ENCODE measurements at regions not wholly inside any gene's neighbourhood (a gene's known extent, or its start where the extent isn't known, plus 50 kb on each side); places are given as distances from the start of the nearest gene placed in this dataset.

DNA sequence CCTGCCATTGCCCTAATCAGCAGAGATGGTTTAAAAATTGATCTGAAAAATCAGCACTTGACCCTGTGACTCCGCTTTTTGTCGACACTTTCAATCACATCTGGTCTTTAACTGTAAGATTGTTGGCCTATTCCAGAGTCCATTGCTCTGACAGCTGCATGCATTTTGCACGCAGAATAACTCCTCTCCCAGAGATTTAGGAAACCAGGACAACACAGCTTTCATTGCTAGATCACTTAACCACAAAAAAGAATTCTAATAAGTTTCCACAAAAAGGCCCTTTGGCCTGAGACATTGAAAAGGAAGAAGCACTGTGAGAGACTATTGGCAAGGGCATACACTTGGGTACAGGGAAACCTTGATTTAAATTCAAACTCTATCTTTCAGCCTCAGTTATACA, 373.1 kb downstream of the TGFB2 start:
- TF ChIP-seq POLR2A (IDR thresholded peaks at IDR 0.05; ENCODE audit: low read depth, low read length): no peak
- no peak for TF ChIP-seq TAF1 (IDR thresholded peaks at IDR 0.05; ENCODE audit: low read depth, low read length)
- TF ChIP-seq PAX5 (IDR thresholded peaks at IDR 0.05; ENCODE audit: insufficient read depth, low read length, severe bottlenecking): no peak
- no peak for TF ChIP-seq POLR2AphosphoS5 (IDR thresholded peaks at IDR 0.05; ENCODE audit: low read depth, low read length)
